Uterus (tissue), 2 donors: ENCODE measurements at regions not wholly inside any gene's neighbourhood (a gene's known extent, or its start where the extent isn't known, plus 50 kb on each side); places are given as distances from the start of the nearest gene placed in this dataset.

ENCODE experiments used
- CTCF ChIP-seq, 4 experiments: fragments of 200-600 bp in 2 of 4; fragments of 450-650 bp in 2 of 4; sonication (generic) in 2 of 4; IDR thresholded peaks; one replicate each; pipeline ENCODE4 v1.5.1; 2016 to 2019; ENCODE audit warnings: antibody characterized with exemption in 4 of 4, mild to moderate bottlenecking in 2 of 4, moderate library complexity in 1 of 4
- POLR2A ChIP-seq, 2 donors: fragments of 450-650 bp; IDR thresholded peaks; one replicate each; pipeline ENCODE4 v1.6.1; 2016; ENCODE audit warnings: antibody characterized with exemption in 2 of 2, mild to moderate bottlenecking in 1 of 2, moderate library complexity in 1 of 2

GRCh38 chr2:240224676-240225075, 84.2 kb upstream of the OTOS start:
- TF ChIP-seq POLR2A (IDR thresholded peaks at IDR 0.05) (no peak), CTCF (IDR thresholded peaks at IDR 0.05) (no peak)
